ENCODE measurements at regions not wholly inside any gene's neighbourhood (a gene's known extent, or its start where the extent isn't known, plus 50 kb on each side); places are given as distances from the start of the nearest gene placed in this dataset.

GRCh38 chr2:176388861-176389260, 119.6 kb downstream of the MTX2 start:
- DNase-seq (ENCODE audit: low read depth in 2 of 2), result no peak

GRCh38 chr2:176390276-176391147, 121.3 kb downstream of the MTX2 start:
- DNase-seq (ENCODE audit: low read depth in 2 of 2), result no peak

DNA sequence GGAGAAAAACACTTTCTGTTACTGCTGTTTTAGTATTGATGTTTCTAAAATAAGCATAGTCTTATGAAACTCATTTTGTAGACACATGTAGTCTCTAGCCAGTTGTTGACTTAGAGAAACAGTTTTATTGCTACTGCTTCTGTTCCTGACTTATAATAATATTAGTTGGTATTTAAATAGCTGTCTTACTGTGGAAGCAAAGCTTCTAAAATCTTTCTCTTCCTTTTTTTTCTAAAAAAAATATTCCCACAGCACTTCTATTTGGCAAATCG, 121.8 kb downstream of the MTX2 start:
- DNase-seq (ENCODE audit: low read depth in 2 of 2), result no peak

DNA sequence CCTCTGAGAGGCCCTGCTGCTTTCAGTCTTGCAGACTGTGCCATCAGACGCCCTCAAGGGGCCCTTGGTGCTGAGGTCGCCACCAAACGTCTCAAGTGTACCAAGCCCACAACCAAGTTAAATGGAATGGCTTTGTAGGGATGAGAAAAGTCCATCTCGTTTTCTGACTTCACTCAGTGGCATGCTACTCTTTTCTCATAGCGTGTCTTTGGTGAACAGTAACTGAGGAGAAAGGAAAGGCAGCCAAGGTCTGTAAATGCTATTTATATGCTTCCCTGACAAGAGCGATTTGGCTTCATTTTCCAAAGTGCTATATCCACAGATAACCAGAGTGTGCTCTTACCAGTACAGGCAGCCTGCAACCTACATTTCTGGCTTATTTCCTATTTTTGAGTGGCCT, 123.0 kb downstream of the MTX2 start:
- DNase-seq (ENCODE audit: low read depth in 2 of 2), result no peak

GRCh38 chr2:176392744-176393414, 123.6 kb downstream of the MTX2 start:
- no peak for DNase-seq (ENCODE audit: low read depth in 2 of 2)

- no peak for DNase-seq (ENCODE audit: low read depth in 2 of 2)
Measured at GRCh38 chr2:176395273-176395854, 126.1 kb downstream of the MTX2 start.

GRCh38 chr2:176398243-176399073, 129.2 kb downstream of the MTX2 start:
- no peak for DNase-seq (ENCODE audit: low read depth in 2 of 2)

- no peak for DNase-seq (ENCODE audit: low read depth in 2 of 2)
Measured at GRCh38 chr2:176399074-176399598, 129.9 kb downstream of the MTX2 start.

DNA sequence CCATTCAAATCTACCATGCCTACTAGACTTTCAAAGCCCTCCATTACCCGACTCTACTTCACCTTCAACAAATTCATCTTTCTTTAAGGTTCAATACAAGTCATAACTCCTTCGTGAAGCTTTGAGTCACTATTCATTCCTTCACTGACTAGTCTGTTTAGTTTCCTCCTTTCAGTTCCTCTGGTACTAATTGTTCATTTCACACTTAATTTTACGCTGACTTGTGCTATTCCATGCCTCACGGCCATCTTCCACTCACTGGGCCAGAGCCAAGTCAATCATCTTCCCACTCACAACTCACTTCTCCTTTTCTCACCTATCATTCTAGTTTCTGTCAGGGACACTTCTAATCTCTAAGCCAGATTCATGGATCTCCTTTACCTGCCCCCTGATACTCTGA, 136.2 kb downstream of the MTX2 start:
- DNase-seq (ENCODE audit: low read depth in 2 of 2), result no peak

DNA sequence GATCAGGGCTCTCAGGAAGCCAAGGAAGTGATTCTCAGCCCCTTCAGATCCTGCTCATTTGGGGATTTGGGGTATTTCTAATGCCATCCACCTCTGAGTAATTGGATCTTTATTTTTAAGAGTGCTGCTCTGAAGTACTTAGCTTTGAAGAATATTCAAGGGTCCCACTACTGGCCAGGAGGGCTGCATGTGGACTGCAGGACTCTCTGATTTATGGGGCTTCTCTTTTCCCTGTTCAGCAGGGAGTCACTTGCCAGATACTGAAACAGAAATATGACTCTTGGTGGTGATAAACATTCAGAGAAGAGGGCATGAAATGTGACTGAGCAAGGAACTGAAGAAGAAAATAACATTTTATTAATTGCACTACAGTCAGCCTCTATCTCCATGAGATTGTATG, 138.5 kb downstream of the MTX2 start:
- no peak for DNase-seq (ENCODE audit: low read depth in 2 of 2)

GRCh38 chr2:176409671-176410070, 140.4 kb downstream of the MTX2 start:
- no peak for DNase-seq (ENCODE audit: low read depth in 2 of 2)

GRCh38 chr2:176412136-176412535, 142.9 kb downstream of the MTX2 start:
- DNase-seq (ENCODE audit: low read depth in 2 of 2), result no peak

DNA sequence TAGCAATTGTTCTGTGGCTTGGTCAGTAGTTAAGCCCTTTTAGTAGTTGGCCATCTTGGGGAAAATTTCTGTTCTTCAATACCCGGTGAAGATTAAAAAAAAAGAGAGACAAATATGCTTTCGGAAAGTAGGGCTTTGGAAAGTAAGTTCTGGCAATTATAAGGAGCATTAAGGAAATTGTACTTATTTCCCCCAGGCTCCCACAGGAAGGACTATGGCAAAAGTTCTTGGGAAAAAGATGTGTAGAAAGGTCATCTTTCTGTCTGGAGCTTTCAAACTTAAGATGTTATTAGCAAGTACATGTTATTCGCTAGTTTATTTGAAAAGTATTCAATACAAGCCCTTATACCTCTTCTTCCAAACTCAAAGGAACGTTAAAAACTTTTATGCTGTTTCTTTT, 144.5 kb downstream of the MTX2 start:
- no peak for DNase-seq (ENCODE audit: low read depth in 2 of 2)

GRCh38 chr2:176414641-176415040, 145.4 kb downstream of the MTX2 start:
- DNase-seq (ENCODE audit: low read depth in 2 of 2), result no peak

GRCh38 chr2:176415174-176415895, 146.1 kb downstream of the MTX2 start:
- DNase-seq (ENCODE audit: low read depth in 2 of 2), result no peak

- DNase-seq (ENCODE audit: low read depth in 2 of 2), result no peak
Measured at GRCh38 chr2:176415937-176416499, 146.8 kb downstream of the MTX2 start.

DNA sequence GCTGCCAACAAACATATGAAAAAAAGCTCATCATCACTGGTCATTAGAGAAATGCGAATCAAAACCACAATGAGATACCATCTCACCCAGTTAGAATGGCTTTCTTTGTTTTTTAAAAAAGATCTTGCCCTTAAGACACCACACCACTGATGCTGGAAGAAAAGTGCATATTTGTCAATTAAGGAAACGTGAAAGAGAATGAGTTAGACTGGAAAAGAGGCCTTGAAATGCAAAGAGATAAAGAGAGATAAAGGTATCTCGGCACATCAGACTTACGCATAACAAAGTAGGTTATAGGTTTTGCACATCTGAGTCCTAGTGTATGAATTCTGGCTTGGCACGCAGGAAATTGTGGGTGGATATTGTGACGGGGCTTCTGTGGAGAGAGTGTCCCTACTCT, 149.5 kb downstream of the MTX2 start:
- no peak for DNase-seq (ENCODE audit: low read depth in 2 of 2)

DNA sequence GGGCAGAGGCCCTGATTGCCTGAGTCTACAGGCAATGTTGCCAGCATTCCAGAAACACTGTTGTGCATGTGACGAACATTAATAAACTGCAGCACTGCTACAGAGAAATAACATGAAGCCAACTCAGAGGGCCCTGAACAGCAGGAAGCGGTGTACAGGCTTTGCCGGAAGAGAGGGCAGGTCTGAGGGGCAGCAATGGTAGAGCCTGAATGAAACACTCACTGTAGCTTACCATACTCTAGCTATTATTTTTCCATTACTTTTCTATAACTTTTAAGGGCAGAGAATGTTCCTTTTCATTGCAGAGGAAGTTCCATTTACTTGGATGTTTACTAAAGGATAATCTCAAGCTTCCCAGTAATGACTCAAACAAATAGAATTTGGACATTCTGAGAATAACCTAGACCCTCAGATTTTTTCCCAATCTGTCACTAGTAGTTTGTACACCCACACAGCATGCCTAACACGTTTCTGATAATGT, 150.4 kb downstream of the MTX2 start:
- no peak for DNase-seq (ENCODE audit: low read depth in 2 of 2)

GRCh38 chr2:176421297-176422050, 152.2 kb downstream of the MTX2 start:
- no peak for DNase-seq (ENCODE audit: low read depth in 2 of 2)

DNA sequence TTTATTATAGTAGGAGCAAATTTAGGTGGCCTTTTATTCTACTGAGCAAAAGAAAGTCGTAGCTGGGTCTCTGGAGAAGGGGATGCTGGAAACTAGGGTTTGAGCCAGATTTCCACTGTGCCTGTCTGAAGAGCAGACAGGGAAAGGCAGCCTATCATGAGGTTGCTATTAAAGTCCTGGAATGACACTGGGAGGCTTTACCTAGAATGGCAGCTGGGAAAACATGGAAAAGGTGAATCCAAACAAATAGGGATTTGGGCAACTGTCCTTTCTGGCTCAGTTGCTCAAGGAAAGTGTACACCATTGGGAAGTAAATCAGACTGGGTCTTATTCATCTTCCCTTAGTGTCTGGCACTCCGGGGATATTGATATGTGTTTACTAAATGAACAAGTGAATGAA, 154.6 kb downstream of the MTX2 start:
- DNase-seq (ENCODE audit: low read depth in 2 of 2), result no peak
